HG03432 (cell line): ENCODE measurements at regions not wholly inside any gene's neighbourhood (a gene's known extent, or its start where the extent isn't known, plus 50 kb on each side); places are given as distances from the start of the nearest gene placed in this dataset.
"Not testable (repeated sequence)": the region's sequence is repeated elsewhere in the genome, so short reads cannot be mapped to it uniquely, and the experiment has no call there.

Experiments used
- ATAC-seq: cut with Tn5 transposase; IDR thresholded peaks from one replicate; pipeline ENCODE4 v1.9.1; 2021; ENCODE audit warnings: mild to moderate bottlenecking, moderate library complexity; ENCODE audit not compliant: unreplicated experiment

GRCh38 chrX:55981603-55982002 lies 250.6 kb upstream of the KLF8 start:
- ATAC-seq = no peak

GRCh38 chrX:55996649-55997048 lies 235.5 kb upstream of the KLF8 start:
- no peak for ATAC-seq

GRCh38 chrX:56000174-56000573 lies 232.0 kb upstream of the KLF8 start:
- no peak for ATAC-seq

GRCh38 chrX:56000729-56001128 lies 231.4 kb upstream of the KLF8 start:
- no peak for ATAC-seq

GRCh38 chrX:56025872-56026571 lies 206.1 kb upstream of the KLF8 start:
- ATAC-seq = no peak

- ATAC-seq = no peak
These were observed 205.3 kb upstream of the KLF8 start for GRCh38 chrX:56026815-56027214.

GRCh38 chrX:56029188-56029587 lies 203.0 kb upstream of the KLF8 start:
- no peak for ATAC-seq

- no peak for ATAC-seq
These were observed 202.5 kb upstream of the KLF8 start for GRCh38 chrX:56029691-56030090.

- ATAC-seq = no peak
These were observed 200.7 kb upstream of the KLF8 start for GRCh38 chrX:56031409-56031808.

GRCh38 chrX:56033495-56034180 lies 198.5 kb upstream of the KLF8 start:
- no peak for ATAC-seq

GRCh38 chrX:56052673-56053330 lies 179.4 kb upstream of the KLF8 start:
- ATAC-seq = not testable (repeated sequence)

GRCh38 chrX:56057325-56057724 lies 174.8 kb upstream of the KLF8 start:
- no peak for ATAC-seq

- ATAC-seq = peak; percentile 81
These were observed 166.1 kb upstream of the KLF8 start for GRCh38 chrX:56066016-56066415.

GRCh38 chrX:56068274-56068758 lies 163.8 kb upstream of the KLF8 start:
- no peak for ATAC-seq

- ATAC-seq = no peak
These were observed 162.7 kb upstream of the KLF8 start for GRCh38 chrX:56069299-56069931.

- no peak for ATAC-seq
These were observed 142.8 kb upstream of the KLF8 start for GRCh38 chrX:56089376-56089775.

GRCh38 chrX:56099271-56099670 lies 132.9 kb upstream of the KLF8 start:
- no peak for ATAC-seq

- no peak for ATAC-seq
These were observed 124.8 kb upstream of the KLF8 start for GRCh38 chrX:56107320-56107719.

- ATAC-seq = no peak
These were observed 118.2 kb upstream of the KLF8 start for GRCh38 chrX:56113785-56114436.

- no peak for ATAC-seq
These were observed 117.7 kb upstream of the KLF8 start for GRCh38 chrX:56114437-56114787.

GRCh38 chrX:56120242-56120641 lies 111.9 kb upstream of the KLF8 start:
- no peak for ATAC-seq
